Thyroid gland (tissue), 4 donors: ENCODE measurements at regions not wholly inside any gene's neighbourhood (a gene's known extent, or its start where the extent isn't known, plus 50 kb on each side); places are given as distances from the start of the nearest gene placed in this dataset.

Source experiments
- POLR2A ChIP-seq, 2 donors: fragments of 450-650 bp; IDR thresholded peaks; one replicate each; pipeline ENCODE4 v1.6.1; 2017; ENCODE audit warnings: antibody characterized with exemption in 2 of 2, mild to moderate bottlenecking in 2 of 2, moderate library complexity in 1 of 2
- TF ChIP-seq, protein P1 (sequence below), 6 experiments: fragments of 200-600 bp in 3 of 6; fragments of 450-650 bp in 3 of 6; sonication (generic) in 3 of 6; IDR thresholded peaks; one replicate each; pipeline ENCODE4 v1.5.1; 2016 to 2019; ENCODE audit warnings: antibody characterized with exemption in 6 of 6, mild to moderate bottlenecking in 2 of 6, inconsistent platforms in 1 of 6, moderate library complexity in 1 of 6

DNA sequence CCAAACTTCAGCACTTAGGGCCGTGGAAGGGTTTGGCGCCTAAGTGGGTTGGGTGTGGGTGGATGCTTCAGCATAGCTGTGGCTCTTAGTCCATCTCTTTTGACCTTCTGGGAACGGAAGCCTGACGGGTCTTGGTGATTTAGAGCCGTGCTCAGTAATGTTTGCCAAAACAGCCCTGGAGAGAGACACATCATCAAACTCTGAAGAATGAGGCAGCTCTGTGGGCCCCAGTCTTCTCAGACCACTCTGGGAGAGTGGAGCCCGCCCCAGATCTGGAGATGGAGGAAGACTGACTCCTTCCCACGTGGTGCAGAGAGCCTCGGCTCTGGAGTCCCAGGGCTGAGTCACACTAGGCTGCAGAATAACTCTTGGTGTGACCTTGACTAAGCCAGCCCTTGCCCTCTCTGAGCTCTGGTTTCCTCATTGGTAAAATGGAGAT lies 168.9 kb downstream of the C11orf91 start:
- TF ChIP-seq, protein P1, sequence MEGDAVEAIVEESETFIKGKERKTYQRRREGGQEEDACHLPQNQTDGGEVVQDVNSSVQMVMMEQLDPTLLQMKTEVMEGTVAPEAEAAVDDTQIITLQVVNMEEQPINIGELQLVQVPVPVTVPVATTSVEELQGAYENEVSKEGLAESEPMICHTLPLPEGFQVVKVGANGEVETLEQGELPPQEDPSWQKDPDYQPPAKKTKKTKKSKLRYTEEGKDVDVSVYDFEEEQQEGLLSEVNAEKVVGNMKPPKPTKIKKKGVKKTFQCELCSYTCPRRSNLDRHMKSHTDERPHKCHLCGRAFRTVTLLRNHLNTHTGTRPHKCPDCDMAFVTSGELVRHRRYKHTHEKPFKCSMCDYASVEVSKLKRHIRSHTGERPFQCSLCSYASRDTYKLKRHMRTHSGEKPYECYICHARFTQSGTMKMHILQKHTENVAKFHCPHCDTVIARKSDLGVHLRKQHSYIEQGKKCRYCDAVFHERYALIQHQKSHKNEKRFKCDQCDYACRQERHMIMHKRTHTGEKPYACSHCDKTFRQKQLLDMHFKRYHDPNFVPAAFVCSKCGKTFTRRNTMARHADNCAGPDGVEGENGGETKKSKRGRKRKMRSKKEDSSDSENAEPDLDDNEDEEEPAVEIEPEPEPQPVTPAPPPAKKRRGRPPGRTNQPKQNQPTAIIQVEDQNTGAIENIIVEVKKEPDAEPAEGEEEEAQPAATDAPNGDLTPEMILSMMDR (IDR thresholded peaks at IDR 0.05): no peak
- TF ChIP-seq POLR2A (IDR thresholded peaks at IDR 0.05): no peak
